D721Med (cell line): ENCODE measurements at regions not wholly inside any gene's neighbourhood (a gene's known extent, or its start where the extent isn't known, plus 50 kb on each side); places are given as distances from the start of the nearest gene placed in this dataset.

Experiments
- DNase-seq: peaks from one replicate; pipeline ENCODE4 v3.0.0; 2011; ENCODE audit warnings: low spot score; ENCODE audit not compliant: insufficient read length
- FAIRE-seq: peaks from 2 replicates; lab custom pipeline; 2011; peaks lifted over from hg19 to GRCh38; lab: Jason Lieb, UNC
- TF ChIP-seq, protein P1 (sequence below): IDR thresholded peaks from 2 replicates; pipeline ENCODE4 v1.5.1; 2012; ENCODE audit warnings: mild to moderate bottlenecking, control low read depth; ENCODE audit not compliant: insufficient read depth; ENCODE audit errors: missing control alignments

DNA sequence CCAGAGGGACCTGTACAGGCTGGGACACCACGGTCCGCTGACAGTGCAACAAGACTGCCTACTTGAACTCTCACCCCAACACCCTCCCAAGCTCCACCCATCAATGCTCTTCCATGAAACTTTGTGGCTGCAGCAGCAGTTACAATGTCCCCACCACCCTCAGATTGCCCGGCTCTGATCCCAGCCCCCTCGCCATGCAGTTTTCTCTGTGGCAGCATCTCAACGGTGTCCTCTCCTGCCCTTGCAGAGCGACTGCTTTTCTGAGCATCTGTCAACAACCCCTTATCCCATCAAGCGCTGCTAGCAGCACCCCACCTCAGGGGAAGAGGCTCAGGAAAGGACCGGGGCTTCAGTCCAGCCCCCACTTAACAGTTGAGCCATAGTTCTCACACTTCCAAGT lies 137.1 kb upstream of the NDUFV2 start:
- FAIRE-seq (no peak), DNase-seq (no peak)
- TF ChIP-seq, protein P1, sequence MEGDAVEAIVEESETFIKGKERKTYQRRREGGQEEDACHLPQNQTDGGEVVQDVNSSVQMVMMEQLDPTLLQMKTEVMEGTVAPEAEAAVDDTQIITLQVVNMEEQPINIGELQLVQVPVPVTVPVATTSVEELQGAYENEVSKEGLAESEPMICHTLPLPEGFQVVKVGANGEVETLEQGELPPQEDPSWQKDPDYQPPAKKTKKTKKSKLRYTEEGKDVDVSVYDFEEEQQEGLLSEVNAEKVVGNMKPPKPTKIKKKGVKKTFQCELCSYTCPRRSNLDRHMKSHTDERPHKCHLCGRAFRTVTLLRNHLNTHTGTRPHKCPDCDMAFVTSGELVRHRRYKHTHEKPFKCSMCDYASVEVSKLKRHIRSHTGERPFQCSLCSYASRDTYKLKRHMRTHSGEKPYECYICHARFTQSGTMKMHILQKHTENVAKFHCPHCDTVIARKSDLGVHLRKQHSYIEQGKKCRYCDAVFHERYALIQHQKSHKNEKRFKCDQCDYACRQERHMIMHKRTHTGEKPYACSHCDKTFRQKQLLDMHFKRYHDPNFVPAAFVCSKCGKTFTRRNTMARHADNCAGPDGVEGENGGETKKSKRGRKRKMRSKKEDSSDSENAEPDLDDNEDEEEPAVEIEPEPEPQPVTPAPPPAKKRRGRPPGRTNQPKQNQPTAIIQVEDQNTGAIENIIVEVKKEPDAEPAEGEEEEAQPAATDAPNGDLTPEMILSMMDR: no peak

DNA sequence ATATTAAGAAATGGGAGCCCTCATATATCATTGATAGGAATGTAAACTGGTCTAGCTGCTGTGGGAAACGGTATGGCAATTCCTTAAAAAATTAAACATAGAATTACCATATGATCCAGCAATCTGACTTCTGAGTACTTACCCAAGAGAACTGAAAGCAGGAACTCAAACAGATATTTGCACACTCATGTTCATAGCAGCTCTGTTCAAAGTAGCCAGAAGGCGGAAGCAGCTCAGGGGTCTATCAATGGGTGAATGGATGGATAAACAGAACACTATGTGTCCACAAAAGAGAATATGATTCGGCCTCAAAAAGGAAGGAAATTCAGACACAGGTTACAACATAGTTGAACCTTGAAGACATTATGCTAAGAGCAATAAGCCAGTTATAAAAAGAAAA lies 135.7 kb upstream of the NDUFV2 start:
- FAIRE-seq: no peak
- no peak for DNase-seq
- TF ChIP-seq, protein P1: no peak

DNA sequence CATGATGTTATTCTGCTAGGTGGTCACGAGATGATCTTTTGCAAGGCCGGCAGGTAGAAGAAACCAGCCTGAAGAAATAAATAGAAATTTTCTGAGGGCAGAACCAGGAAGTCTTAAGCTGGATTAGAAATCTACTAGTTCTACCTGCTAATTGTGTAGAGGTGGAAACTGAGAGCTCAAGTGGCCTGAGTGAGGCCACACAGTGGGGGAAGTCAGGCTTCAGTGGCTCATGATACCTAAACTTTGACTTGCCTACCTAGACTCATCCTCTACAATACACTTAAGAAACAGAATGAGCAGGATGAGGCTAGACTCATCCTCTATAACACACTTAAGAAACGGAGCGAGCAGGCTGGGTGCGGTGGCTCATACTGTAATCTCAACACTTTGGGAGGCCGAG lies 134.9 kb upstream of the NDUFV2 start:
- DNase-seq: no peak
- no peak for FAIRE-seq
- TF ChIP-seq, protein P1: no peak

DNA sequence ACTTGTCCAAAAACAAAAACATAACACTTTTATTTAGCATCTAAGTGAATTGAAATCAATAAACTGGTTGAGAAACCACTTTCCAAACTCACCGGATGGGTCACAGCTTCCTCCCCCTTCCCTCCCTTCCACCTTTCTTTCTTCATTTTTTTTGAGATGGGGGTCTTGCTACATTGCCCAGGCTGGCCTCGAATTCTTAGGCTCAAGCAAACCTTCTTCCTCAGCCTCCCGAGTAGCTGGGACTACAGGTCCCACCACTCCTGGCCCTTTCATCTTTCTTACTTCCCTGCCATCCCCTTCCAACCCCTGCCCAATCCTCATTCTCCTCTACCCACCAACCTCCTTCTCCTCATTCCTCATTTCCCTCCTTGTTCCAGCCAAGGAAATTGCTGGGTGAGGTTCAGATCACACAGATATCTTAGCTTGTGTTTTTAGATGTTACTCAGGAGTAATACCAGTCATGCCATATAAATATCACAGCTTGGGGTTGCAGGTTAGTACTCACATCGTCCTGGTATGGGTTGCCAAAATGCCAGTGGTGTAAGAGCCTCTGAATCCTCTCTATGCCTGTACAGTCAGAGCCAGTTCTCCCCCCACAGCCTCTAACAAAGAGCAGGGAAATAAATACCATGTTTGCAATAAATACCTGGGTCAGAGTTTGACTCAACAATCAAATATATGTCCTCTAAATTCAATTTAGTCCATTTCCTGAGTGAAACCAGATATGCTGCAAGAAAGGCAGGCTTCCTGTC lies 132.7 kb upstream of the NDUFV2 start:
- TF ChIP-seq, protein P1: no peak
- DNase-seq (no peak), FAIRE-seq (no peak)

DNA sequence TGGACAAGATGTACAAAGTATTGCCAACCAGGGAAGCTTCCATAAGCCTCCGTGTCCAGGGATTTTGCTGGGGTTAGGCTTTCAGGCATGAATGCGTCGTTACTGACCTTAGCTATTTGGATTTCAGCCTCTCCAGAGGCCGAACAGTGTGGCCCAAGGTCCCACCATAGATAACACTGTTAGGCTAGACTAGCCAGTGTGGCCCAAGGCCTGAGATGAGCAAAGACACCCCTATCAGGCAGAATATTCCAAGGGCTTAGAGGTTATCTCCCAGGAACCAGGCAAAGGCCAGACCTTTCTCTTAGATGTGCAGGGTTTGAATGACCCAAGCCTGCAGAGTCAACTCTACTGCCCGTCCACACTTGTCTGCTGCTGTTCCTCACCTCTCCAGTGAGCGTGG lies 131.7 kb upstream of the NDUFV2 start:
- TF ChIP-seq, protein P1: no peak
- FAIRE-seq (no peak), DNase-seq (no peak)

DNA sequence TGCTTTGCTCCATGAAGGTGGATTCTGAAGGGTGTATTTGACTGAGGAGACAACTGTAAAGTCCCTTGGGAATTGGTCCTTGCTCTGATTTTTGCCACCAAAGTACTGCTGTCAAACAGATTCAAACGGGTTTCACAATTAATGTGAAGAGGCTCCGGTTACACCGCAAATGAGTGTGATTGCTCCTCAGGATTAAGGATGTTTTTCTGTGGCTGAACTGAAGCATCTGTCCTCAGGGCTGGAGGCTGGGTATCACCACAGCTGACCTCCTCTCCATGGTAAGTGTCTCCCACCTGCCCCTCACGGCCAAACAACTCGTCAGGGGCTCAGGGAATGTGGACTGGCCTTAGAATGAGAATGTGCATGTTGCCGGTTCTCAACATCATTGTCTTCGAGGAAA lies 130.4 kb upstream of the NDUFV2 start:
- TF ChIP-seq, protein P1: no peak
- DNase-seq: no peak
- FAIRE-seq: no peak

DNA sequence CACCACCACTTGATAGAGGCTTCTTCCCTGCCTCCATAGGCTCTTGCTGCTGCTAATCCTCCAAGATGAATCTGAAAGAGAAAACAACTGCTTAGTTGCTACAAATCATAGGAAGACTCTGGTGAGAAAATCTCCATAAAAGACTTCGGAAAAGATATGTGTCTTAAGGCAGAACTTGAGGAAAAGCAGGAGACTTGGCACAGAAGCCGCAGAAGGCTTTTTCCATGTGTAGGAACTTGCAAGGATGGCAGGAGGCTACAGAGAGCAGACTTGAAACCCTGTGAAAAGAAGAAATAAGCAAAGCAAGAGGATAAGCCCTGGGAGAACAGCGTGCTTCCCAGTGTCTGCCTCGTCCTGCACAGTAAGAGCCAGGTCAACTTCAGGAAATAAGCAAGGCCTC lies 128.2 kb upstream of the NDUFV2 start:
- FAIRE-seq (no peak), DNase-seq (no peak)
- TF ChIP-seq, protein P1: no peak
